Astrocyte of the cerebellum (primary cell): ENCODE measurements at regions not wholly inside any gene's neighbourhood (a gene's known extent, or its start where the extent isn't known, plus 50 kb on each side); places are given as distances from the start of the nearest gene placed in this dataset.

ENCODE experiments used
- DNase-seq: peaks from one replicate; pipeline ENCODE4 v3.0.0-alpha.2; 2011; ENCODE audit warnings: low read depth
- H3K4me3 ChIP-seq: 2 replicates; pipeline ENCODE4 v1.5.1; 2011; ENCODE audit warnings: mild to moderate bottlenecking, low read depth, low read length, moderate library complexity
- in situ Hi-C: cut with HindIII; loops from 2 replicates; pipeline ENCODE4 v1.10.0; 2017; ENCODE audit warnings: low sequenced_read_pairs
- TF ChIP-seq, protein P1 (sequence below): IDR thresholded peaks from 2 replicates; pipeline ENCODE4 v1.5.1; 2012; ENCODE audit warnings: low read length, low read depth, moderate library complexity, mild to moderate bottlenecking; ENCODE audit errors: missing control alignments

DNA sequence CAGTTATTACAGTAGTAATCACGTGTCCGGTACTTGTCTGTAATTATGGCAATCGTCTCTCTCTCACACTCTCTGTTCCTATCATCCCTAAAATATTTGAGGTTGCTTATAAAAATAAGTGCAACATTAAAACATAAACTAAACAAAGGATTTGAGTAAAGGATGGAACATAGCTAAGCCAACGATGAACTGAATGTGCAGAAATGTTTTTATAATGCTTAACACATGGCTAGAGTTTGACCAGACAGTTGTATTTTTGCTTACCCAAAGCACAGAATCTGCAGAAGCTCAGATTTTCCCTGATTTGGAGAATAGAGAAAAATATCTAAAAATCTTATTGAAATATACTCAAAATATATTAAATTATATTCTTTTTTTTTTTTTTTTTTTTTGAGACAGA, 1030.9 kb downstream of the NAALADL2 start:
- TF ChIP-seq, protein P1, sequence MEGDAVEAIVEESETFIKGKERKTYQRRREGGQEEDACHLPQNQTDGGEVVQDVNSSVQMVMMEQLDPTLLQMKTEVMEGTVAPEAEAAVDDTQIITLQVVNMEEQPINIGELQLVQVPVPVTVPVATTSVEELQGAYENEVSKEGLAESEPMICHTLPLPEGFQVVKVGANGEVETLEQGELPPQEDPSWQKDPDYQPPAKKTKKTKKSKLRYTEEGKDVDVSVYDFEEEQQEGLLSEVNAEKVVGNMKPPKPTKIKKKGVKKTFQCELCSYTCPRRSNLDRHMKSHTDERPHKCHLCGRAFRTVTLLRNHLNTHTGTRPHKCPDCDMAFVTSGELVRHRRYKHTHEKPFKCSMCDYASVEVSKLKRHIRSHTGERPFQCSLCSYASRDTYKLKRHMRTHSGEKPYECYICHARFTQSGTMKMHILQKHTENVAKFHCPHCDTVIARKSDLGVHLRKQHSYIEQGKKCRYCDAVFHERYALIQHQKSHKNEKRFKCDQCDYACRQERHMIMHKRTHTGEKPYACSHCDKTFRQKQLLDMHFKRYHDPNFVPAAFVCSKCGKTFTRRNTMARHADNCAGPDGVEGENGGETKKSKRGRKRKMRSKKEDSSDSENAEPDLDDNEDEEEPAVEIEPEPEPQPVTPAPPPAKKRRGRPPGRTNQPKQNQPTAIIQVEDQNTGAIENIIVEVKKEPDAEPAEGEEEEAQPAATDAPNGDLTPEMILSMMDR: no peak
- in situ Hi-C loops: no loop called here
- H3K4me3 ChIP-seq: no peak overlapping the region
- DNase-seq: no peak

DNA sequence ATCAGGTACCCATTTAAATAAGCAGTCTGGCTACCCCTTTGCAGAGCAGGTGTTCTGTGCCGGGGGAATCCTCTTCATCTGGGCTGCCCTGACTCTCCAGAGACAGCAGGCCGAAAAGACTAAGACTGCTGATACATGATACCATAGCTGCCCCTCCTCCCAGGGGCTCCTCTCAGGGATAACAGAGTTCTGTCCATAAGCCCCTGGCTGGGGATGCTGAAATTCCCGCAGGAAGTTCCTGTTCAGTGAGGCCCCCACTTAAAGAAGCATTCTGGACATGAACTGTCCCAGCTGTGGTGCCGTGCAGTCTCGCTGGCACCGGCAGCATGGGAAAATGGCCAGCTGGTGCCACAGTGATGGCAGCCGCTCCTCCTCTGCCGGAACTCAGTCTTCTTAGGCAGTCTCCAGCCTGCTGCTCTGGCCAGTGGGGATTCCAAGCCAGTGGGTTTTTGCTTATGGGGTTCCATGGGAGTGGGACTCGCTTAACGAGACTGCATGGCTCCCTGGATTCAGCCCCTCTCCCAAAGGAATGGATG, 1026.2 kb downstream of the NAALADL2 start:
- in situ Hi-C loops: no loop called here
- DNase-seq: no peak
- TF ChIP-seq, protein P1: no peak
- H3K4me3 ChIP-seq: no peak overlapping the region

DNA sequence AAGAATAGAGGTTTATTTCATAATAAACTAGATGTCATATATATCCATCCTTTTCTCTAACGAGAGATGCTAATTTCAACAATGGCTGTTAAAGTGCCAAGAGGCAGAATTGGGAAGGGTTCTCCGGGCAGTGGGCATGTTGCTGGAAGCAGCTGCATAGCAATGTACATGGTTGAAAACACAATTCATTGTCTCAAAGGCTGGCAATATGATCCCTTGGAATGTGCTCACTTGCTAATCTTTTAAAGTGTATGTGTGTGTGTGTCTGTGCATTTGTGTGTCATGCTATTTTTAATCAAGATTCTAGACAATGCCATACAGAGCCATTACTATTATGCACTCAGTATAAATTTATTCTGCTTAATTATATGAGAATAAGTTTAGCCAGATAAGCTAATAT, 1020.3 kb downstream of the NAALADL2 start:
- TF ChIP-seq, protein P1: no peak
- in situ Hi-C loops: no loop called here
- H3K4me3 ChIP-seq: no peak overlapping the region

DNA sequence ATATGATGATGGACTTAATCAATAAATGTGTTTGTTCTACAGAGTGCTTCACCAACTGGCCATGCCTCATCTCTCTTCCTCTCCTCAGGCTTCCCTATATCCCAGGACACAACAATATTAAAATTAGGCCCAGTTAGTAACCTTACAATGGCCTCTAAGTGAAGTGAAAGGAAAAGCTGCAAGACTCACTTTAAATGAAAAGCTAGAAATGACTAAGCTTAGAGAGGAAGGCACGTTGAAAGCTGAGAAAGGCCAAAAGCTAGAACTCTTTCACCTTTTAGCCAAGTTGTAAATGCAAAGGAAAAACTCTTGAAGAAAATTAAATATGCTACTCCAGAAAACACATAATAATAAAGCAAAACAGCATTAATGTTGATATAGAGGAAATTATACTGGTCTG, 1010.3 kb downstream of the NAALADL2 start:
- DNase-seq: no peak
- no peak overlapping the region for H3K4me3 ChIP-seq
- in situ Hi-C loops: no loop called here
- TF ChIP-seq, protein P1: no peak

More for the DNA sequence above, 1020.3 kb downstream of the NAALADL2 start:
- no peak for DNase-seq

DNA sequence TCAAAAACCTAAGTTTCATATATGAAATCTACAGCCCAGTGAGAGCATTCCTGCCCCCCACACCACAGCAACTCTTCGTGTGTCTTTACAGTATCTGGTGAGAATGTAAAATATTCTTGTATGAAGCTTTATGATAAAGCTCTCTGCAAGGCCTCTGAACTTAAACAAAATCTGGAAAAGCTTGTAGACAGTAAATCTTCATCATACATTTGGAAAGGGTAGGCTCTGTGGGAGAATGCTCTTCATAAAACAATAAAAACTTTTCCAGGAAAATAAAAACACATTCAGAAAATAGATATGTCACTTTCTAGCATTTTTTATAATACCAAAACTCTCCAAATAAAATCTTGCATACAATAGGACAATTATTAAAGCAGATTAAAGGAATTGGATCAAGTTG, 1009.5 kb downstream of the NAALADL2 start:
- H3K4me3 ChIP-seq: no peak overlapping the region
- no peak for DNase-seq
- in situ Hi-C loops: no loop called here
- TF ChIP-seq, protein P1: no peak

DNA sequence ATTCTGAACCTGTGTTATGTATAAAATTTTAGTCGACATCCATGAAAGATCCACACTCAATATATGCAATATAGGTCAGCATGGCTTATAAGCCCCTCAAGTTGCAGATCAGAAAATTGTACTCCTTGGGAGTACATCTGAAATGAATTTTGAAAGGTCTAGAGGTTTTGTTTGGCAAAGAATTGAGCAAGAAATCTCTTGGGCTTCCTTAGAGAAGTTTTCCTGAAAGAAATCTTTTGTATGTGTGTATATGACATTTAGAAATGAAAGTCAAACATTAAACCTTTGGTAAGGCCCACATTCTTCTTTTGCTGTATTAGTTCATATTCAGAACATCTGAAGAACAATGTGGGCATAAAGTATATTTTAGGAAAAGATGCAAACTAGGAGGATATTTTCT, 1006.6 kb downstream of the NAALADL2 start:
- no peak for DNase-seq
- in situ Hi-C loops: no loop called here
- H3K4me3 ChIP-seq: no peak overlapping the region
- TF ChIP-seq, protein P1: no peak
